Glomerular endothelial cell (primary cell): ENCODE measurements at regions not wholly inside any gene's neighbourhood (a gene's known extent, or its start where the extent isn't known, plus 50 kb on each side); places are given as distances from the start of the nearest gene placed in this dataset.

Source experiments
- DNase-seq: peaks from one replicate; pipeline ENCODE4 v3.0.0-alpha.2; 2011; ENCODE audit warnings: low read depth, low spot score; ENCODE audit errors: extremely low read depth

DNA sequence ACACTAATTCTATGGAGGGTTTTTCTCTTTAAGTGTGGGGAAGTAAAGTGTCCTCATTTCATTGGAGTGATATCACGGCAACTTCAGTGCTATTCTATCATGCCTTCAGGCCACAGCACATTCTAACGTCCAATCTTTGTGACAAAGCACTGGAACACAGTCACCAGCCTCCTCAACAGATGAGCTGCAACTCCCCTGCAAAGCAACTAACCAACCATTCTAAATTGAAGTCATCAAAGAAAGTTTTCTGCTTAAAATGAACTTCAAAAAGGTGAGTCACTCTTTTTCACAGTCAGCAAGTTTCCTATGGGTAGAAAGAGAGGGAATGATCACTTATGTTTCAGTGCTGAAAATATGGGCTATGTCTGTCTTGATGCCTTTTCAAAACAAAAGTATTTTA, 190.8 kb downstream of the ELAVL2 start:
- no peak for DNase-seq

GRCh38 chr9:23636199-23636598, 189.8 kb downstream of the ELAVL2 start:
- no peak for DNase-seq

- no peak for DNase-seq
These were observed 188.0 kb downstream of the ELAVL2 start for GRCh38 chr9:23638011-23638410.

DNA sequence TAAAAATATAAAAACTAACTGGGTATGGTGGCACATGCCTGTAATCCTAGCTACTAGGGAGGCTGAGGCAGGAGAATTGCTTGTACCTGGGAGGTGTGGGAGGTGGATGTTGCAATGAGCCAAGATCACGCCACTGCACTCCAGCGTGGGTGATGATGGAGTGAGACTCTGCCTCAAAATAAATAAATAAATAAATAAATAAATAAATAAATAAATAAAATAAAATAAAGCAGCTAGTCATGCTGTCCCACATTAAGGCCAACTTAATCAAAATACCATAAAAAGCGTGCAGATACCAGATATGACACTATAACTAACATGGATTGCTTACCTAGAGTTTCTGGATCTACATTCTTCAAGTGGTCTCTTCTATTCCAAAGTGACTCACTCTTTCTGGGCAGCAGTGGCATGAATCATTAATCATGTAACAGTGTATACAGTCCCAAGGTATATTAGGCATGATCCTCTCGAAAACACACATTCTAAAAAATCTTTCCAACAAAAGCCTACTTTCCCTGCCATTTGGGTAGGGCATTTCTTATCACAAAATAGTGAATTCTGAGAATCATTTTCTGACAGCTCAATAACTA, 187.1 kb downstream of the ELAVL2 start:
- no peak for DNase-seq
